Fibroblast of the aortic adventitia (primary cell): ENCODE measurements at regions not wholly inside any gene's neighbourhood (a gene's known extent, or its start where the extent isn't known, plus 50 kb on each side); places are given as distances from the start of the nearest gene placed in this dataset.

Source experiments
- DNase-seq: peaks from one replicate; pipeline ENCODE4 v3.0.0-alpha.2; 2010; ENCODE audit warnings: low read depth
- H3K4me3 ChIP-seq: 2 replicates; pipeline ENCODE4 v1.5.1; 2011; ENCODE audit warnings: low read depth, mild to moderate bottlenecking, control low read depth, low read length, moderate library complexity
- CTCF ChIP-seq: IDR thresholded peaks from 2 replicates; pipeline ENCODE4 v1.5.1; 2011; ENCODE audit warnings: mild to moderate bottlenecking, low read length, control low read depth, inconsistent platforms; ENCODE audit not compliant: insufficient read depth

GRCh38 chr15:29429584-29429983, 160.0 kb upstream of the NSMCE3 start:
- DNase-seq = no peak
- H3K4me3 ChIP-seq = no peak overlapping the region
- no peak for TF ChIP-seq CTCF

GRCh38 chr15:29428925-29429573, 159.4 kb upstream of the NSMCE3 start:
- no peak for TF ChIP-seq CTCF
- DNase-seq = no peak

GRCh38 chr15:29425864-29426263, 156.2 kb upstream of the NSMCE3 start:
- TF ChIP-seq CTCF = no peak
- H3K4me3 ChIP-seq = no peak overlapping the region
- no peak for DNase-seq

More at GRCh38 chr15:29428925-29429573, 159.4 kb upstream of the NSMCE3 start:
- no peak overlapping the region for H3K4me3 ChIP-seq

GRCh38 chr15:29424118-29424517, 154.5 kb upstream of the NSMCE3 start:
- DNase-seq = no peak
- H3K4me3 ChIP-seq = no peak overlapping the region
- no peak for TF ChIP-seq CTCF

- no peak overlapping the region for H3K4me3 ChIP-seq
- no peak for DNase-seq
- TF ChIP-seq CTCF = no peak
Measured at GRCh38 chr15:29422606-29423005, 153.0 kb upstream of the NSMCE3 start.

- H3K4me3 ChIP-seq = no peak overlapping the region
- no peak for TF ChIP-seq CTCF
- no peak for DNase-seq
Measured at GRCh38 chr15:29420188-29420587, 150.6 kb upstream of the NSMCE3 start.

GRCh38 chr15:29418931-29419330, 149.3 kb upstream of the NSMCE3 start:
- H3K4me3 ChIP-seq = no peak overlapping the region
- no peak for TF ChIP-seq CTCF
- DNase-seq = no peak
